HEK293 (cell line): ENCODE measurements at regions not wholly inside any gene's neighbourhood (a gene's known extent, or its start where the extent isn't known, plus 50 kb on each side); places are given as distances from the start of the nearest gene placed in this dataset.

Experiments used
- CTCF ChIA-PET: fragments of 350-600 bp; formaldehyde crosslinking; extraction: SDS; loops from one replicate; lab custom pipeline; 2021; ENCODE audit warnings: antibody characterized with exemption; lab: Yijun Ruan, JAX
- POLR2A ChIA-PET: fragments of 300-600 bp; formaldehyde crosslinking; extraction: SDS; loops from one replicate; lab custom pipeline; 2020; ENCODE audit warnings: antibody characterized with exemption, inconsistent platforms; lab: Yijun Ruan, JAX
- H3K27ac ChIP-seq: fragments of 200-500 bp; sonication (Bioruptor generic); 2 replicates; pipeline ENCODE4 v1.5.1; 2014; ENCODE audit warnings: low read depth, low read length, control low read depth, inconsistent platforms; ENCODE audit errors: extremely low read depth
- H3K36me3 ChIP-seq, 2 experiments: fragments of 200-500 bp in 1 of 2; sonication (Bioruptor generic) in 1 of 2; 1 replicate in 1 of 2; 2 replicates in 1 of 2; pipeline ENCODE4 v1.5.1; 2014 to 2017; ENCODE audit warnings: inconsistent platforms in 2 of 2, low read length in 2 of 2; ENCODE audit not compliant: control insufficient read depth in 2 of 2, insufficient read depth in 1 of 2
- H3K4me1 ChIP-seq: fragments of 200-500 bp; sonication (Bioruptor generic); 2 replicates; pipeline ENCODE4 v1.5.1; 2014; ENCODE audit warnings: mild to moderate bottlenecking, low read length, inconsistent platforms; ENCODE audit not compliant: control insufficient read depth, insufficient read depth
- H3K4me3 ChIP-seq: 2 replicates; pipeline ENCODE4 v1.5.1; 2011; ENCODE audit warnings: low read depth, mild to moderate bottlenecking, control low read depth, low read length, moderate library complexity
- H3K9me3 ChIP-seq: fragments of 200-500 bp; sonication (Bioruptor generic); 2 replicates; pipeline ENCODE4 v1.5.1; 2014; ENCODE audit warnings: low read depth, low read length, inconsistent platforms; ENCODE audit not compliant: control insufficient read depth, insufficient read depth
- AEBP2 ChIP-seq: fragments of 450-650 bp; formaldehyde crosslinking; IDR thresholded peaks from 2 replicates; pipeline ENCODE4 v1.5.1; 2016; ENCODE audit warnings: missing biosample characterization, missing genetic modification characterization, borderline replicate concordance
- OSR2 ChIP-seq: fragments of 450-650 bp; formaldehyde crosslinking; IDR thresholded peaks from 2 replicates; pipeline ENCODE4 v1.5.1; 2016; ENCODE audit warnings: missing biosample characterization, missing genetic modification characterization
- PRDM10 ChIP-seq: fragments of 450-650 bp; formaldehyde crosslinking; IDR thresholded peaks from 2 replicates; pipeline ENCODE4 v1.5.1; 2016; ENCODE audit warnings: missing biosample characterization, missing genetic modification characterization
- ZBTB17 ChIP-seq: fragments of 450-650 bp; formaldehyde crosslinking; IDR thresholded peaks from 2 replicates; pipeline ENCODE4 v1.5.1; 2016; ENCODE audit warnings: missing biosample characterization, missing genetic modification characterization
- ZBTB6 ChIP-seq: fragments of 450-650 bp; formaldehyde crosslinking; IDR thresholded peaks from 2 replicates; pipeline ENCODE4 v1.5.1; 2017; ENCODE audit warnings: missing biosample characterization, missing genetic modification characterization
- ZNF138 ChIP-seq: fragments of 450-650 bp; formaldehyde crosslinking; IDR thresholded peaks from 2 replicates; pipeline ENCODE4 v1.5.1; 2016; ENCODE audit warnings: missing biosample characterization, missing genetic modification characterization, borderline replicate concordance
- ZNF148 ChIP-seq: fragments of 450-650 bp; formaldehyde crosslinking; IDR thresholded peaks from 2 replicates; pipeline ENCODE4 v1.5.0; 2017; ENCODE audit warnings: missing biosample characterization, missing genetic modification characterization, borderline replicate concordance
- ZNF214 ChIP-seq: fragments of 450-650 bp; formaldehyde crosslinking; IDR thresholded peaks from 2 replicates; pipeline ENCODE4 v1.5.1; 2017; ENCODE audit warnings: missing biosample characterization, mild to moderate bottlenecking, missing genetic modification characterization, borderline replicate concordance
- ZNF362 ChIP-seq: fragments of 450-650 bp; formaldehyde crosslinking; IDR thresholded peaks from 2 replicates; pipeline ENCODE4 v1.5.1; 2016; ENCODE audit warnings: missing biosample characterization, missing genetic modification characterization
- ZNF514 ChIP-seq: fragments of 450-650 bp; formaldehyde crosslinking; IDR thresholded peaks from 2 replicates; pipeline ENCODE4 v1.5.1; 2016; ENCODE audit warnings: missing biosample characterization, missing genetic modification characterization
- ZNF664 ChIP-seq: fragments of 450-650 bp; formaldehyde crosslinking; IDR thresholded peaks from 2 replicates; pipeline ENCODE4 v1.5.1; 2016; ENCODE audit warnings: missing biosample characterization, missing genetic modification characterization
- ZNF768 ChIP-seq: fragments of 450-650 bp; formaldehyde crosslinking; IDR thresholded peaks from 2 replicates; pipeline ENCODE4 v1.5.1; 2018; ENCODE audit warnings: missing biosample characterization, mild to moderate bottlenecking, missing genetic modification characterization
- ZSCAN18 ChIP-seq: fragments of 450-650 bp; formaldehyde crosslinking; IDR thresholded peaks from 2 replicates; pipeline ENCODE4 v1.5.1; 2016; ENCODE audit warnings: missing biosample characterization, missing genetic modification characterization

GRCh38 chr1:8249838-8250237 is 68.1 kb upstream of the SLC45A1 start (continued):
- TF ChIP-seq ZSCAN18 (tag by site-specific recombination) (no peak), ZBTB6 (tag by site-specific recombination) (no peak), PRDM10 (tag by site-specific recombination) (no peak)

- Histone ChIP-seq H3K36me3 (no peaks in the 10 kb centered on the region), H3K4me3 (no peak overlapping the region), H3K27ac (no peak overlapping the region), H3K9me3 (no peaks in the 10 kb centered on the region), H3K4me1 (no peaks in the 10 kb centered on the region)
- ChIA-PET CTCF (interaction anchor here (0.7 to 1.5 kb wide), 3 partner anchors 9 to 272 kb away, joined by 3 to 4 read pairs (median 3); no protein-coding TSS in a partner anchor), POLR2A (interaction anchor here (0.6 to 0.7 kb wide), 2 partner anchors 9 to 25 kb away, joined by 3 read pairs; no protein-coding TSS in a partner anchor)
- no peak for TF ChIP-seq ZNF664 (tag by site-specific recombination)
- TF ChIP-seq ZNF768 (tag by site-specific recombination), result no peak
- TF ChIP-seq ZNF514 (tag by site-specific recombination), result no peak
- no peak for TF ChIP-seq ZNF148 (tag by site-specific recombination)
- TF ChIP-seq ZNF214 (tag by site-specific recombination), result no peak
- no peak for TF ChIP-seq ZNF362 (tag by site-specific recombination)
- no peak for TF ChIP-seq AEBP2 (tag by site-specific recombination)
- no peak for TF ChIP-seq ZBTB17 (tag by site-specific recombination)
- TF ChIP-seq OSR2 (tag by site-specific recombination), result no peak
- TF ChIP-seq ZNF138 (tag by site-specific recombination), result no peak
These were observed 70.0 kb upstream of the SLC45A1 start for GRCh38 chr1:8247811-8248436.
